ENCODE measurements at regions not wholly inside any gene's neighbourhood (a gene's known extent, or its start where the extent isn't known, plus 50 kb on each side); places are given as distances from the start of the nearest gene placed in this dataset.

DNA sequence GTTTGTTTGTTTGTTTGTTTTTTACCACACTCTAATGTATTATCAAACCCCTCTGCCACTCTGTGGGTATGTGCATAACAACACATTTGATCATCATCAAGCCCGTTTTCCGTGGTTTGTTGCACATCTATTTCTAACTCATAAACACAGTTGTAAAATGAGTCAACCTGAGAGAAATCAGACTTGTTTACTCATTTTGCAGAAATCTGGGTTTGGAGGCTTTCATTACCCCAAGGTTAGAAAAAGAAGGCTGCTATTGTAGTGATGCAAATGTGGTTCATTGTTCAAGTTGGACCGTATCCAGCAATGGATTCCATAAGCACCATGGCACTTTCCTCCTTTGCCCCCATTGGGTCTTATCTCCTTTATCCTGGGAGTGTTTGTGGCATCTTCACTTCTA is 353.2 kb upstream of the SOX2 start:
- TF ChIP-seq, protein P1, sequence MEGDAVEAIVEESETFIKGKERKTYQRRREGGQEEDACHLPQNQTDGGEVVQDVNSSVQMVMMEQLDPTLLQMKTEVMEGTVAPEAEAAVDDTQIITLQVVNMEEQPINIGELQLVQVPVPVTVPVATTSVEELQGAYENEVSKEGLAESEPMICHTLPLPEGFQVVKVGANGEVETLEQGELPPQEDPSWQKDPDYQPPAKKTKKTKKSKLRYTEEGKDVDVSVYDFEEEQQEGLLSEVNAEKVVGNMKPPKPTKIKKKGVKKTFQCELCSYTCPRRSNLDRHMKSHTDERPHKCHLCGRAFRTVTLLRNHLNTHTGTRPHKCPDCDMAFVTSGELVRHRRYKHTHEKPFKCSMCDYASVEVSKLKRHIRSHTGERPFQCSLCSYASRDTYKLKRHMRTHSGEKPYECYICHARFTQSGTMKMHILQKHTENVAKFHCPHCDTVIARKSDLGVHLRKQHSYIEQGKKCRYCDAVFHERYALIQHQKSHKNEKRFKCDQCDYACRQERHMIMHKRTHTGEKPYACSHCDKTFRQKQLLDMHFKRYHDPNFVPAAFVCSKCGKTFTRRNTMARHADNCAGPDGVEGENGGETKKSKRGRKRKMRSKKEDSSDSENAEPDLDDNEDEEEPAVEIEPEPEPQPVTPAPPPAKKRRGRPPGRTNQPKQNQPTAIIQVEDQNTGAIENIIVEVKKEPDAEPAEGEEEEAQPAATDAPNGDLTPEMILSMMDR (IDR thresholded peaks at IDR 0.05; ENCODE audit: low read depth, low read length) = no peak
- Histone ChIP-seq H3K4me3 (ENCODE audit: low read depth, low read length) (no peak overlapping the region), H3K9me3 (ENCODE audit: control insufficient read depth, insufficient read depth, low read length) (no peaks in the 10 kb centered on the region), H3K27ac (ENCODE audit: low read depth, low read length) (no peak overlapping the region), H3K27me3 (ENCODE audit: control insufficient read depth, insufficient read depth, low read length) (no peaks in the 10 kb centered on the region)
- POLR2A ChIA-PET = no interaction called here
- DNase-seq (ENCODE audit: low read depth, low spot score) = no peak
- CTCF ChIA-PET = no interaction called here

DNA sequence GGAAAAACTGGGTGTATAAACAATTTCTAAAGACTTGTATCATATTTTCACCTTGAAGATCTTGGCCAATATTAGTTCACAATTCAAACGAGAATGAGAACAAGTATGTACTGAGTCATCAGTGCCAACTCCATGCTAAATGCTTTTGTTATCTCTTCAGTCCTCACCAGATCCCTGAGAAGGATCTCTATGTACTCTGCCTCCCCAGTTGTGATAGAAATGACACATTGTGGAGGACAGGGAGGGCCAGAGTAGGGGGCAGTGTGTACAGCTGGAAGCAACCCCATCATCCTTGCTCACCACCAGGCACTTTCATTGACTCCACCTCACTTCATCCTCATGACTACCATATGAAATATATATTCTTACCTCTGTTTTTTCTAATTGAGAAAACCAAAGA is 353.7 kb upstream of the SOX2 start:
- no peaks in the 10 kb centered on the region for H3K9me3 ChIP-seq (ENCODE audit: control insufficient read depth, insufficient read depth, low read length)
- H3K4me3 ChIP-seq (ENCODE audit: low read depth, low read length) = no peak overlapping the region
- ChIA-PET POLR2A (no interaction called here), CTCF (no interaction called here)
- TF ChIP-seq, protein P1 (IDR thresholded peaks at IDR 0.05; ENCODE audit: low read depth, low read length) = no peak
- H3K27ac ChIP-seq (ENCODE audit: low read depth, low read length) = no peak overlapping the region
- H3K27me3 ChIP-seq (ENCODE audit: control insufficient read depth, insufficient read depth, low read length) = no peaks in the 10 kb centered on the region
- DNase-seq (ENCODE audit: low read depth, low spot score) = no peak

DNA sequence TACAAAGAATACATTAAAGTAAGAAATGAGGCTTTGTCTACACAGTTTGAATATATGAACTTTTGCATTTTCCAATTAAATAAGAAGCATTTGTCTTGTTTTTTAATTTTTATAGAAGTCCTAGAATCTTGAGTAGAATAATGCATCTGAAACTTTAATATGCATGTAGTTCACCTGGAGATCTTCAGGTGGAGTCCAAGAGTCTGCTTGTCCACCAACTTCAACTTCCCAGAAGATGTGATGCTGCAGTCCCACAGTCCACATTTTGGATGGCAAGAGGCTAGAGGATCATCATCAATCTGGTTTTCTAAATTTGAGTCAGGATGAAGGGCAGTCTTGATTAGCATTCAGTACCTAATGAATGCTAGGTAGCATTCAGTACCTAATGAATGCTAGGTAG is 357.6 kb upstream of the SOX2 start:
- TF ChIP-seq, protein P1 (IDR thresholded peaks at IDR 0.05; ENCODE audit: low read depth, low read length) = no peak
- Histone ChIP-seq H3K4me3 (ENCODE audit: low read depth, low read length) (no peak overlapping the region), H3K9me3 (ENCODE audit: control insufficient read depth, insufficient read depth, low read length) (no peaks in the 10 kb centered on the region), H3K27me3 (ENCODE audit: control insufficient read depth, insufficient read depth, low read length) (no peaks in the 10 kb centered on the region), H3K27ac (ENCODE audit: low read depth, low read length) (no peak overlapping the region)
- DNase-seq (ENCODE audit: low read depth, low spot score) = no peak
- POLR2A ChIA-PET = no interaction called here
- CTCF ChIA-PET = no interaction called here

DNA sequence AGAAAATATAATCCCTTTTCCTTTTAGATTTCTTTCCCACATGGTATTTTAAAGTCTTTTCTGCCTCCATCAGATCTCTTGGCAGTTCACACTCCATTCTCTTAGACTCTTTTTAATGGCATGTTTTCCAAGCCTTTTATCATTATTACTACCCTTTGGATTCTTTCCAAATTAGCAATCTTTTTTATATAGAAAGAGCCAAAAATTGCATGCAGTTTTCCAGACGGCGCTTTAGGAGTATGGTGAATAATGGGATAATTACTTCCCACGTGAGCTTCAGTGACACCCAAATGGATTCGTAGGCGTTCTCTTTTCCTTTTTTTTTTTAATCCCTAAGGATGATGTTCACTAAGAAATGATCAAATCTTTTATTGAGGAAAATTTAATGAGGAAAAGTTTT is 354.8 kb upstream of the DNAJC19 start:
- Histone ChIP-seq H3K9me3 (ENCODE audit: control insufficient read depth, insufficient read depth, low read length) (no peaks in the 10 kb centered on the region), H3K27me3 (ENCODE audit: control insufficient read depth, insufficient read depth, low read length) (no peaks in the 10 kb centered on the region), H3K4me3 (ENCODE audit: low read depth, low read length) (no peak overlapping the region), H3K27ac (ENCODE audit: low read depth, low read length) (no peak overlapping the region)
- POLR2A ChIA-PET = no interaction called here
- CTCF ChIA-PET = no interaction called here
- no peak for DNase-seq (ENCODE audit: low read depth, low spot score)
- TF ChIP-seq, protein P1 (IDR thresholded peaks at IDR 0.05; ENCODE audit: low read depth, low read length) = no peak

DNA sequence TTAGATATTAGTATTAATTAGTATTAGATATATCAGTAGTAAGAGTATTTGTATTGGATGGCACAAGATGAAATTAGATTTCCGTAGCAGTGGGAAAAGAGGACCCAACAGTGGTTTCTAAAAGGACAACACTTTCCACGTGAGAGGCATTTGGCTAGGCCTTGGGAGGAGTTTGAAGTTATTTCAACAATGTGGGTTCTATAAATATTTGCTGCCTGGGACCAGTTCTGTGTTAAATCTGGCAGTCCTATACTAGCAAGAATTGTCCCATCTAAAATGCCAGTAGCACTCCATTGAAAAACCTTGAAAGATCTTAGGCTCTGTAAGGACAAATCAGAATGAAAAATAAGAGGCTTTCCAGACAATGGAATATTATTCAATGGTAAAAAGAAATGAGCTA is 347.1 kb upstream of the DNAJC19 start:
- no peaks in the 10 kb centered on the region for H3K9me3 ChIP-seq (ENCODE audit: control insufficient read depth, insufficient read depth, low read length)
- TF ChIP-seq, protein P1 (IDR thresholded peaks at IDR 0.05; ENCODE audit: low read depth, low read length) = no peak
- no peak overlapping the region for H3K4me3 ChIP-seq (ENCODE audit: low read depth, low read length)
- no peaks in the 10 kb centered on the region for H3K27me3 ChIP-seq (ENCODE audit: control insufficient read depth, insufficient read depth, low read length)
- POLR2A ChIA-PET = no interaction called here
- DNase-seq (ENCODE audit: low read depth, low spot score) = no peak
- CTCF ChIA-PET = interaction anchor here (1.2 kb wide), 2 partner anchors 10 to 15 kb away, joined by 3 to 4 read pairs; no protein-coding TSS in a partner anchor
- H3K27ac ChIP-seq (ENCODE audit: low read depth, low read length) = no peak overlapping the region

All from AG04450 (cell line).